IMR-90 (cell line): ENCODE measurements at regions not wholly inside any gene's neighbourhood (a gene's known extent, or its start where the extent isn't known, plus 50 kb on each side); places are given as distances from the start of the nearest gene placed in this dataset.

Experiments
- ATAC-seq: fragments of 200-7000 bp; cut with Tn5 transposase; 2 replicates; pipeline ENCODE4 v1.9.1; 2020; ENCODE audit warnings: low read depth, mild to moderate bottlenecking, moderate library complexity
- BruUV-seq: library from RNA; stranded (reverse); fragments of 400-500 nt; replicated peaks from 2 replicates; lab custom pipeline; 2021; lab: Mats Ljungman, UMichigan
- CTCF ChIA-PET: fragments of 300-600 bp; formaldehyde crosslinking; extraction: SDS; loops from one replicate; lab custom pipeline; 2021; ENCODE audit warnings: antibody characterized with exemption; lab: Yijun Ruan, JAX
- POLR2A ChIA-PET: fragments of 300-600 bp; sonication (Branson Sonifier 250); formaldehyde crosslinking; loops from one replicate; lab custom pipeline; 2022; ENCODE audit warnings: antibody characterized with exemption; ENCODE audit not compliant: unreplicated experiment; lab: Charles Lee
- DNase-seq: peaks from one replicate; pipeline ENCODE4 v3.0.0; 2013
- H2AFZ ChIP-seq: replicated peaks from 2 replicates; pipeline ENCODE3; 2013; ENCODE audit warnings: low read length, mild to moderate bottlenecking; ENCODE audit not compliant: poor library complexity
- H2AK5ac ChIP-seq: 2 replicates; pipeline ENCODE4 v1.6.1; 2013; ENCODE audit warnings: low read depth, low read length, inconsistent platforms
- H2AK9ac ChIP-seq: replicated peaks from 2 replicates; pipeline ENCODE3; 2013; ENCODE audit warnings: mild to moderate bottlenecking, low read depth, low read length, moderate library complexity; ENCODE audit not compliant: poor library complexity
- H2BK120ac ChIP-seq: 2 replicates; pipeline ENCODE4 v1.6.1; 2013; ENCODE audit warnings: low read depth, low read length, inconsistent platforms
- H2BK15ac ChIP-seq: 3 replicates; pipeline ENCODE4 v1.6.1; 2013; ENCODE audit warnings: low read depth, low read length, inconsistent platforms
- H2BK20ac ChIP-seq: 2 replicates; pipeline ENCODE4 v1.6.1; 2013; ENCODE audit warnings: low read depth, mild to moderate bottlenecking, inconsistent platforms, low read length, moderate library complexity
- H2BK5ac ChIP-seq: 2 replicates; pipeline ENCODE4 v1.6.1; 2013; ENCODE audit warnings: mild to moderate bottlenecking, low read depth, low read length, inconsistent platforms; ENCODE audit not compliant: poor library complexity, severe bottlenecking
- H3K14ac ChIP-seq: replicated peaks from 2 replicates; pipeline ENCODE4 v1.6.1; 2013; ENCODE audit warnings: low read depth, low read length, inconsistent platforms
- H3K18ac ChIP-seq: 2 replicates; pipeline ENCODE4 v1.6.1; 2013; ENCODE audit warnings: low read depth, low read length, control low read depth
- H3K23ac ChIP-seq: 2 replicates; pipeline ENCODE4 v1.6.1; 2013; ENCODE audit warnings: low read depth, low read length, inconsistent platforms
- H3K27ac ChIP-seq: 2 replicates; pipeline ENCODE4 v1.5.1; 2013; ENCODE audit warnings: mild to moderate bottlenecking, control low read depth, low read length; ENCODE audit not compliant: insufficient read depth
- H3K27me3 ChIP-seq: 2 replicates; pipeline ENCODE4 v1.6.1; 2013; ENCODE audit warnings: low read length; ENCODE audit not compliant: control insufficient read depth, insufficient read depth
- H3K36me3 ChIP-seq: 2 replicates; pipeline ENCODE4 v1.6.1; 2013; ENCODE audit warnings: low read length, mixed read lengths; ENCODE audit not compliant: control insufficient read depth, insufficient read depth
- H3K4ac ChIP-seq: 2 replicates; pipeline ENCODE4 v1.6.1; 2013; ENCODE audit warnings: low read depth, low read length, inconsistent platforms
- H3K4me1 ChIP-seq: 2 replicates; pipeline ENCODE4 v1.6.1; 2013; ENCODE audit warnings: low read length, mixed read lengths; ENCODE audit not compliant: control insufficient read depth, insufficient read depth
- H3K4me2 ChIP-seq: 2 replicates; pipeline ENCODE4 v1.6.1; 2013; ENCODE audit warnings: low read depth, mild to moderate bottlenecking, control low read depth, low read length, moderate library complexity
- H3K4me3 ChIP-seq: 2 replicates; pipeline ENCODE4 v1.5.1; 2013; ENCODE audit warnings: low read depth, mild to moderate bottlenecking, control low read depth, low read length, moderate library complexity; ENCODE audit not compliant: insufficient read depth
- H3K56ac ChIP-seq: 2 replicates; pipeline ENCODE4 v1.6.1; 2013; ENCODE audit warnings: low read length, inconsistent platforms; ENCODE audit not compliant: insufficient read depth; ENCODE audit errors: extremely low read depth
- H3K79me1 ChIP-seq, 2 experiments: 2 replicates each; pipeline ENCODE4 v1.6.1; 2013; ENCODE audit warnings: low read length in 2 of 2, inconsistent platforms in 1 of 2, low read depth in 1 of 2
- H3K9ac ChIP-seq: 2 replicates; pipeline ENCODE4 v1.6.1; 2013; ENCODE audit warnings: low read depth, low read length, control low read depth
- H3K9me1 ChIP-seq: 2 replicates; pipeline ENCODE4 v1.6.1; 2013; ENCODE audit warnings: low read length, inconsistent platforms; ENCODE audit not compliant: insufficient read depth
- H3K9me3 ChIP-seq: 2 replicates; pipeline ENCODE4 v1.6.1; 2013; ENCODE audit warnings: low read length; ENCODE audit not compliant: control insufficient read depth, insufficient read depth
- H4K20me1 ChIP-seq: 2 replicates; pipeline ENCODE4 v1.6.1; 2013; ENCODE audit warnings: low read length, inconsistent platforms; ENCODE audit not compliant: insufficient read depth
- H4K5ac ChIP-seq: 2 replicates; pipeline ENCODE4 v1.6.1; 2013; ENCODE audit warnings: mild to moderate bottlenecking, low read depth, low read length, control low read depth
- H4K8ac ChIP-seq, 2 experiments: 2 replicates each; pipeline ENCODE4 v1.6.1; 2013; ENCODE audit warnings: low read depth in 2 of 2, low read length in 2 of 2, control low read depth in 1 of 2, inconsistent platforms in 1 of 2
- H4K91ac ChIP-seq: 2 replicates; pipeline ENCODE4 v1.6.1; 2013; ENCODE audit warnings: low read depth, low read length, inconsistent platforms; ENCODE audit not compliant: insufficient read depth
- CEBPB ChIP-seq: IDR thresholded peaks from 2 replicates; pipeline ENCODE4 v1.6.1; 2012; ENCODE audit warnings: low read depth, low read length, improper control_type of control experiment
- WGBS, 2 experiments: methylation state at CpG; one replicate each; pipeline versions ENCODE4 v1.1.5 to v1.1.7; 2013; ENCODE audit warnings: missing lambda C conversion rate in 2 of 2; ENCODE audit not compliant: insufficient read length in 1 of 2; ENCODE audit errors: extremely low coverage in 2 of 2; 5-methylcytosine and 5-hydroxymethylcytosine counted together
- dilution Hi-C: fragments of 300-500 bp; cut with HindIII; formaldehyde crosslinking; loops from one replicate; pipeline ENCODE4 v1.14.3; 2018; ENCODE audit warnings: low sequenced_read_pairs; ENCODE audit not compliant: unreplicated experiment
- in situ Hi-C: fragments of 300-500 bp; cut with MboI; formaldehyde crosslinking; loops from 3 replicates; pipeline ENCODE4 v1.14.3; 2019; ENCODE audit warnings: low sequenced_read_pairs, inconsistent platforms, mixed read lengths
- intact Hi-C: fragments of 100-400 bp; cut with micrococcal nuclease; formaldehyde crosslinking; loops from 2 replicates; pipeline ENCODE4 v1.10.0; 2022
- TF ChIP-seq, protein P1 (sequence below): fragments of 150-350 bp; IDR thresholded peaks from 2 replicates; pipeline ENCODE4 v1.6.1; 2016; ENCODE audit warnings: low read depth, mild to moderate bottlenecking, low read length, moderate library complexity, borderline replicate concordance

DNA sequence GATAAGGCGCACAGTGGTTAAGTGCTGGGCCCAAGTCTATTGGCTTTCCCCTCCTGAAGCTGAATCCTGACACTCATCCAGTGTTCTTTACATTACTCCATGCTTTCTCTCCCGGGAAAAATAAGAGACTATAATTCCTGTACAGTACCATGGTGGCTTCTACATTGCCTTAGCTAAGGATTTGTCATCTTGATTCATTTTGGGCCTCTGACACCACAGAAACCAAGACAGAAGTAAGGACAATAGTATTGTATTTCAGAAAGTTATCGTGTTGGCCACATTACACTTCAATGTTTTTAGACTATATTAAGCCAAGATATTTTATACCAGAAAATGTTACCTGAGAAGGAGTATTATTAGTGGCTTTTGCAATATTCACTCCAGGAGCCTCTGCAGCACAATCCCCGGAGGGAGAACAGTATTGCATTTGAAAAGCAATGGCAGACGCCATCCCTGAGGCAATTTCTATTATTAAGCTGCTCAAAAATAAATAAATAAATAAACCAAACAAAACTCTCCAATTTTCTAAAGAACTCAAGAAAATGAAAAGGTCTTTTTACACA is 267.9 kb downstream of the ENC1 start:
- H3K9me1 ChIP-seq = no peaks in the 10 kb centered on the region
- no peak overlapping the region for H3K14ac ChIP-seq
- H3K56ac ChIP-seq = no peak overlapping the region
- TF ChIP-seq CEBPB = no peak
- TF ChIP-seq, protein P1, sequence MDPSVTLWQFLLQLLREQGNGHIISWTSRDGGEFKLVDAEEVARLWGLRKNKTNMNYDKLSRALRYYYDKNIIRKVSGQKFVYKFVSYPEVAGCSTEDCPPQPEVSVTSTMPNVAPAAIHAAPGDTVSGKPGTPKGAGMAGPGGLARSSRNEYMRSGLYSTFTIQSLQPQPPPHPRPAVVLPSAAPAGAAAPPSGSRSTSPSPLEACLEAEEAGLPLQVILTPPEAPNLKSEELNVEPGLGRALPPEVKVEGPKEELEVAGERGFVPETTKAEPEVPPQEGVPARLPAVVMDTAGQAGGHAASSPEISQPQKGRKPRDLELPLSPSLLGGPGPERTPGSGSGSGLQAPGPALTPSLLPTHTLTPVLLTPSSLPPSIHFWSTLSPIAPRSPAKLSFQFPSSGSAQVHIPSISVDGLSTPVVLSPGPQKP = no peak
- H3K4ac ChIP-seq = no peak overlapping the region
- H3K27me3 ChIP-seq = peaks cover 16% of the 10 kb centered on the region
- no peak overlapping the region for H3K18ac ChIP-seq
- no peak overlapping the region for H4K91ac ChIP-seq
- H2BK20ac ChIP-seq = no peak overlapping the region
- CTCF ChIA-PET = no interaction called here
- no peaks in the 10 kb centered on the region for H3K79me1 ChIP-seq
- intact Hi-C loops = loop anchor here (5.0 kb wide), 1 partner anchor 160 kb away; no protein-coding TSS in a partner anchor
- no peaks in the 10 kb centered on the region for H3K36me3 ChIP-seq
- no peak overlapping the region for H3K4me2 ChIP-seq
- in situ Hi-C loops = no loop called here
- H3K9ac ChIP-seq = no peak overlapping the region
- BruUV-seq = no TSS peak
- no peak overlapping the region for H3K27ac ChIP-seq
- dilution Hi-C loops = no loop called here
- H3K4me3 ChIP-seq = no peak overlapping the region
- H2AK9ac ChIP-seq = no peak overlapping the region
- no peak overlapping the region for H4K8ac ChIP-seq
- no CpG with 5 or more reads among the region's 5 CpGs for WGBS, 2 experiments
- H3K4me1 ChIP-seq = no peaks in the 10 kb centered on the region
- H4K5ac ChIP-seq = no peak overlapping the region
- no peaks in the 10 kb centered on the region for H3K9me3 ChIP-seq
- H3K23ac ChIP-seq = no peak overlapping the region
- H4K20me1 ChIP-seq = no peaks in the 10 kb centered on the region
- ATAC-seq = no peak
- H2BK15ac ChIP-seq = no peak overlapping the region
- no peak for DNase-seq
- POLR2A ChIA-PET = no interaction called here
- H2AFZ ChIP-seq = no peak overlapping the region
- no peak overlapping the region for H2BK120ac ChIP-seq
- no peak overlapping the region for H2BK5ac ChIP-seq
- no peak overlapping the region for H2AK5ac ChIP-seq
